8988T (cell line): ENCODE measurements at regions not wholly inside any gene's neighbourhood (a gene's known extent, or its start where the extent isn't known, plus 50 kb on each side); places are given as distances from the start of the nearest gene placed in this dataset.

Experiments
- DNase-seq: peaks from one replicate; pipeline ENCODE4 v3.0.0; 2011

DNA sequence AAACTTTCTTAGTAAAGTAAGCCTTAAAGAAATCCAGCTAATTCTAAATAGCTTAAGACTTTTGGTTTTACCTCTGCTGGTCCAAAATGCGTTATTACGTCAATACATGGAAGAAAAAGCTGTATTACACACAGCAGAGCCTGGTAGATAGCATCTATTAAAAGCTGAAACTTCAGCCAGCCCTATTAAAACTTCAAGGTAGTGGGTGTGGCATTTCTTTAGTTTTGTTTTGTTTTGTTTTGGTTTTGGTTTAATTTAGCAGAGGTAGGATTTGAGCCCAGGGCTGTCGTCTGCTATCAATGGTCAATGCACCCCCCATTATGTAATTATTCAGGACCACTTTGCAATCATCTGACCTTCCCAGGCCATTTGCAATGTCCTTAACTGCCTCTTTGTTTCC is 318.4 kb upstream of the MAF start:
- no peak for DNase-seq

DNA sequence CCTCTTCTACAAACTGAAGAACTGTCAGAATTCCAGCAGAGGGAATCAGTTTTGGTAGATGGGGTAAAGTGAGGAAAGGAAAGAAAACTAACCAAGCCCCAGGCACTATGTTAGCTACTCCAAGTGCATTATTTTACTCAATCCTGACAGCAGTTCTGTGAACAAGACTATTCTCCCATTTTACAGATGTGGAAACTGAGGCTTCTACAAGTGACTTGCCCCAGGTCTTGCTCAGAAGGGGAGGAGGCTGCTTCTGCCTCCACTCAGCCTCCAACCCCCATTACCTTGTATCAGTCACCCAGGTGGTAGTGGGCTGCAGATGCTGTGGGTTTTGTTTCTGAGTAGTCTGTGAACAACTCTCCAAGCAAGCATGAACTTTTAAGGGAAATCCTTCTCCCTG is 315.2 kb upstream of the MAF start:
- no peak for DNase-seq

DNA sequence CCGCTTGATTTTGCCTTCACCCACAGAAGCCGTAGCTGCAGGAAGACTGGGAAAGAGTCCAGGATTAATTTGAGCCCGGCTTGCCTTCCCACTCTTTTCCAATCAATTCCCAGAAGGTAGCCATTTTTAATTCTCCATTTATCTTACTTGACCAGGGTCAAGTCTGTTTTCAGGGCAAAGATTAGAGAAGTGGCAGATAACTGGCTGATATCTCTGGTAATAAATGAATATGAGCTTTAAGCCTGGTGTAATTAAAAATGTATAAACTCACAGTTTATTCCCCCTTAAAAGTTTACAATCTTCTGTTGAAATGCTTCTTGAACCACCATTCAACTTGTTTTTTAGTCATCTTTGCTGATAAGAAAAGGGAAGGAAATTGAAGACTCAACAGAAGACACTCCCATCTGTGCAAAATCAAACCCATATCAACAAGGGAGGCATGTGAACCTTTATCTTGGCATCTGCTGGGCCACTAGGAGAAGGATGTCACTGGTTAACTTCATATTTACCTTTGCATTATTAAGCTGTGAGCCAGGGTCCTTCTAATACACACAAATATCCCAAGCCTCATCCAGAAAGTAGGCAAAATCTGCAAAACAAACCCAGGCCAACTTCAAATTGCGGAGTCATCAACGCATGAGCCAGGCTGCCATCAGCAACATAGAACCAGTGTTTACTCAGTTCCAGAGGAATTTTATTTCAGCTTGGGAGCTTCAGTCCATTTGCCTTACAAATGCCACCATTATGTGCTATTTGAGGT is 314.6 kb upstream of the MAF start:
- DNase-seq, result no peak

DNA sequence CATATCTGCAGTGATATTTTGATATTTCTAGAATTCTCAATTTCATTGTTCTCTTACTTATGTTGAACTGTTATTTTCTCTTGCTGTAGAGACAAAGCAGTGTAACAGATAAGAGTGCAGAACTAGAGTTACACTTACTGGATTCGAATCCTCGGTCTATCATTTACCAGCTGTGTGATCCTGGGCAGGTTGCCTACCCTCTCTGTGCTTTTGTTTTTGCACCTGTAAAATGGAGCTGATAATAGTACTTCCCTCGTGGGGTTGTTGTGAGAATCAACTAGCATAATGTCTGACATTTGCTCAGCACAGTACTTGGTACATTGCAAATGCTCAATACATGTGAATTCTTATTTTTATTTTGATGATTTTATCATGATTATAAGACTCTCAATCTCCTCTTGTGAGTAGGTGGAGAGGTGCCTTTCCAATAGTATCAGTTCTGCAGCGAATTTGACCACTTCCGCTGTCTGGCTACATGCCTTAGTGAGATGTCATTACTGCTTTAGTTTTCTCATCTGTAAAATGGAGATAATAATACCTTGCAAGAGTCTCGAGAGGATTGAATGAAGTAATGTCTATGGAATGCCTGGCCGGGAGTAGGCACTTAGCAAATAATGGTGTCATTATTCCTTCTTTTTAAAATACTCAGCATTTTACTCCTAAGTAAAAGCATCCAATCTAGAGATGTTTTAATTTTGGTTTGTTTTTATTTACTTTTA is 312.2 kb upstream of the MAF start:
- no peak for DNase-seq

DNA sequence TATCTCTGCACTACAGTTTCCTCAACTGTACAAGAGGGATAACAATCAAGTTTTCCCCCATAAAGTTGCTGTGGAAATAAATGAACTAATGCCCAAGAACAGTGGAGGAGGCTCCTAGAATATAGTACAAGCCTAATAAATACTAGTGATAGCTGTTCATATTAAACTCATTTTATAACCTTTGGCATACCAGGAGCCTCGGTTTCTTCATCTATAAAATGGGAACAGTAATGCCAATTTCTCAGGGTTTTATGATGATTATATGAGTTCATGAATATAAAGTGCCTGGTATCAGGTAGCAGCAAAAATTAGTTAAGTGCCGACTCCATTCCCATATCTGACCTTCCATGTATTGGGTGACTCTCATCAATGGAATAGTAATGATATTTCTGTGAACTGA is 311.1 kb upstream of the MAF start:
- DNase-seq, result no peak

DNA sequence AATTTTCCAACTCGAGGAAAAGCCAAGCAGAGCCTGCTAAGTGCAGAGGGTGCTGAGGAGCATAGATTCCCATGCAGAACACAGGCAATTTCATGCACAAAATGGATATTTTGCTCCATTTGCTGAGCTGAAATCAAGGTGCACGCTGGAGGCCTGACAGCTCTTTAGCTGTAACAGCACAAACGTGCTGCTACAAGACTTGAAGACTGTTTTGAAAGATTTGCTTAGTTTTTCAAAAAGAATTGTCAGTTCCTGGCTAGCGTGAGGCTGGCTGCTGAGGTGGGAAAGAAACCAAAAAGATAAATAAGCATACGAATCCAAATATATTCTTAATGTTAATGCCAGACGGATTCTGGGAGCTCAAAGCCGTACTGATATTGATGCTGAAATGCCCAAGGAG is 309.0 kb upstream of the MAF start:
- DNase-seq, result no peak

DNA sequence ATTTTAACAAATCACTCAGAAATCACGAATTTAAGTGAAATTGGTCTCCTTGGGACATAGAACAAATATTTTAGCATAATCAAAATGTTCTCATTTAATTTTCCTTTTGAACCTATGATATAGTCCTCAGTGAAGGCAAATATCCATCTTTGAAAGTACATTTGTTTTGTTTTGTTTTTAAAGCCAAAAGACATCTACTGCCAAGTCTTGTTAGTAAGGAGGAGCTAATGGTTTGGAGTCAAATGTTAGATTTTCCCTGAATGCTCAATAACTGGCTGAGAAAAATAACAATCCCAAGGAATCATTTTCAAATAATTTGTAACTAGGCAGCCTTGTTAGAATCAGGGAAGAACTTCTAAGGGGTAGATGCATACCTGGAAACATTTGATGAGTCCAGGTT is 302.9 kb upstream of the MAF start:
- DNase-seq, result no peak

DNA sequence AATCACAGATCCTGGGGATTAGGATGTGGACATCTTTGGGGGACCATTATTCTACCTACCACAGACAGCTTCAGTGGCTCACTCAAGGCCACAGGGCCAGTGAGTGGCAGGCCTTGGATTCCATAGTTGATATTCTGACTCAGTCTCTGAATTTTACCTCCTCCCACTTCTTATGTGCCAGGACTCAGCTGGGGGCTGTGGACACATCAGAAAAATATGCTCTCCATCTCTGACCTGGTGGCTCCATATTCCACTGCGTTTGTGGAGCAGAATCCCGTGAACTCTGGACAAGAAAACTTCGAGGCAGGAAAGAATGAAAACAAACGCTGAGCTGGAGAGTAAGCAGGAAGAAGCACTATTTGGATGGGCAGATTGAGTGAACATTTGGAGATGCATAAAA is 301.8 kb upstream of the MAF start:
- DNase-seq, result no peak

DNA sequence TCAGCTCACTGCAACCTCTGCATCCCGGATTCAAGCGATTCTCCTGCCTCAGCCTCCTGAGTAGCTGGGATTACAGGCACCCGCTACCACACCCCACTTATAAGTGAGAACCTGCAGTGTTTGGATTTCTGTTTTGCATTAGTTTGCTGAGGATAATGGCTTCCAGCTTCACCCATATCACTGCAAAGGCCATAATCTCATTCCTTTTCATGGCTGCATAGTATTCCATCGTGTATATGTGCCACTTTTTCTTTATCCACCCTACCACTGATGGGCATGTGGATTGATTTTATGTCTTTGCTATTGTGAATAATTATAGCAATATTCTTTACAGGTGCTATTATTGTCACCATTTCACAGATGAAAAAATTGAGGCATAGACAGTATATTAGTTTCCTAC is 301.0 kb upstream of the MAF start:
- no peak for DNase-seq

DNA sequence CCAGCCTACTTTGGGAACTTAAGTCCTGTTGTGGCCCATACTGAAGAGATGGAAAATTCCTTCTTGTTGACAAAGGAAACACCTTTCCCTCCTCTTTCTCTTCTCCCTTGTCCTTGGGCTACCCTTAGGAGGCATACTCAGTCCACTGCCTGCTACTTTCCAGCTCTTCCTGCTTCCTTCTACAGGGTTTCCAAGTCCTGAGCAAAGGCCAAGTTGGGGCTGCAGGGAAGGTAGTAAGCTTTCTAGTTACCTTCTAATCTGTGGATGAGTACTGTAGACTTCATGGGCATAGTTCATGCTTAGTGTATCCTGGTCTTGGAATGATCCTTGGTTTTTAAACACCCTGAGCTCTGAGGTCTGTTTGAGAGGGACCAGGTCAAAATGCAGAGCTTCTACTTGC is 299.2 kb upstream of the MAF start:
- no peak for DNase-seq

DNA sequence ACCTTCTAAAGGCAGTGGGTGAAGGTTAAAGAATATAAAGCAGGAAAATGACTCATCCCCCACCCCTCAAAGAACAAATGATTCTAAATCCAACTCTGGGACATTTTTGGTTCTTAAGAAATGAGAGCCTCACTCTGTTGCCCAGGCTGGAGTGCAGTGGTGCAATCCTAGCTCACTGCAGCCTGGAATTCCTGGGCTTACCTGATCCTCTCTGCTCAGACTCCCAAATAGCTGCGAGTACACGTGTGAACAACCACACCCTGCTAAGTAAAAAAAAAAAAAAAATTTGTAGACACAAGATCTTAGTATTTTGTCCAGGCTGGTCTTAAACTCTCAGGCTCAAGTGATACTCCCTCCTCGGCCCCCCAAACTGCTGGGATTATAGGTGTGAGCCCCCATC is 298.8 kb upstream of the MAF start:
- DNase-seq, result no peak

DNA sequence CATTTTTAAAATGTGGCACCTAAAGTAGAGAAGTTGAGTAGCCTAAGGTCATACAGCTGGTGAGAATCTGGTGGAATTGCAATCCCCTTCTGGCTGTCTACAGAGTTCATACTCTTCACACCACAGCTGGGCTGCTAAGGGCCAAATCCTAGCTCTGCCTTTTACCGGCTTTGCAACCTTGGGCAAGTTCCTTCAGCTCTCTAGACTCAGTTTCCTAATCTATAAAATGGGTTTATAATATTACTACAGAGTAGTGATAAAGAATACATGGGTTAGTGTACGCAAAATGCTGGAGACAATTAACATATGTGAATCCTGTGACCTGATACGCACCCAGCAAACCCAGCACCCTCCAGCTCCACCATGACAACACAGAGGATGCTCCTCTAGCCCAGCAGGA is 298.2 kb upstream of the MAF start:
- no peak for DNase-seq

DNA sequence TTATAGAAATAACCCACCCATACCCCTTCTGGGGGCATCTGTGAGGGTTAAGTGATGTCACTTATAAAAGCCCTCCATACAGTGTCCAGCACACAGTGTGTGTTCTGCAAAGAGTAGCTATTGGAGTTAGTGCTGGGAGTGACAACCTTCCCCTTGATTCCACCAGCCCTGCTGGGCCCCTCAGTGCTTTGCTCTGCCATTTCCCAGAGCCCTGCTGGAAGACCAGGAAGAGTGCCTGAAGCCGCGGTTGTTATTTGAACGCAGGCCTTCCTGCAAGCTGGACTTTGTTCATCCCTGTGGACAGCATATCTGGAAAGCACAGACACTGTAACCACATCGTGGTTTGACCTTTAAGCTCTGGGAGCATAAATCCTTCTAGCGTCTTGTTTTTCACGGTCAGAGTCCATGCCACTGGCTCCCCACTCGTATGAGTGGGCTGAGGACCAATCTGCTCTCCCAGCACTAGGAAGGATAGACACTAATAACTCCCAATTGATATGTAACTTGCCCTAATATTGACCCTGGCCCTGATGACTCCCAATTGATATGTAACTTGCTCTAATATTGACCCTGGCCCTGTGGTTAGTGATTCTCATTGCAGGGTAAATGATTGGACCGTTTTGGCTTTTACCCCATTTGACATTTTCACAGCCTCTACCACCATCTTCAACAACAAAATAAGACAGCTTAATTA is 297.1 kb upstream of the MAF start:
- DNase-seq, result no peak

DNA sequence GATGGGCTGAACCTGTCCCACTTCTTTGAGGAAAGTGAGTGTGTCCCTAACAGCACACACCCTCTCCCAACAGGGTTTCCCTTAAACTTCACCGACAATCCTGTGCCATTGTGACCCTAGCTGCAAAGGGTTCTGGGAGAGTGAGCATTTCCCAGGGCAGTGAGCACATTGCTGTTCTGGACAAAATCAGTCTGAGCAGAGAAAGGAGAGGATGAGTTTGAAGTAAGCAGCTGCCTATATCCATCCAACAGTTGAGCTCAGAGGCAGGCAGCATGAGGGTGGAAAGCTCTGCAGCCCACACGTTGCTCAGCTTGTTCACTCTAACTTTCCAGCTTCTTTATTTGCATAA is 296.5 kb upstream of the MAF start:
- DNase-seq, result no peak

DNA sequence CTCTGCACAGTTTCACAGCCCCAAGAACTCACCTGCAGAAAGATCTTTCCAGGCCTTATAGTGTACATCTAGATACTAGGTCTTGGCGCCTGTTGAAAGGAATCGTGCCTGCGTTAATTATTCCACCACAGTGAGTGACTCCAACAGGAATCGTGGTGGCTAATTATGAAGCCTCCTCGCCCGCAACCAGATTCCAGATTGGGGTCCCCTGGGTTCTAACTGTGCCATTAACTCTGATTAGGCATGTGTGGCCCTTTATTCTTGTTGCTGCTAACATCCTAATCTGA is 295.3 kb upstream of the MAF start:
- no peak for DNase-seq

DNA sequence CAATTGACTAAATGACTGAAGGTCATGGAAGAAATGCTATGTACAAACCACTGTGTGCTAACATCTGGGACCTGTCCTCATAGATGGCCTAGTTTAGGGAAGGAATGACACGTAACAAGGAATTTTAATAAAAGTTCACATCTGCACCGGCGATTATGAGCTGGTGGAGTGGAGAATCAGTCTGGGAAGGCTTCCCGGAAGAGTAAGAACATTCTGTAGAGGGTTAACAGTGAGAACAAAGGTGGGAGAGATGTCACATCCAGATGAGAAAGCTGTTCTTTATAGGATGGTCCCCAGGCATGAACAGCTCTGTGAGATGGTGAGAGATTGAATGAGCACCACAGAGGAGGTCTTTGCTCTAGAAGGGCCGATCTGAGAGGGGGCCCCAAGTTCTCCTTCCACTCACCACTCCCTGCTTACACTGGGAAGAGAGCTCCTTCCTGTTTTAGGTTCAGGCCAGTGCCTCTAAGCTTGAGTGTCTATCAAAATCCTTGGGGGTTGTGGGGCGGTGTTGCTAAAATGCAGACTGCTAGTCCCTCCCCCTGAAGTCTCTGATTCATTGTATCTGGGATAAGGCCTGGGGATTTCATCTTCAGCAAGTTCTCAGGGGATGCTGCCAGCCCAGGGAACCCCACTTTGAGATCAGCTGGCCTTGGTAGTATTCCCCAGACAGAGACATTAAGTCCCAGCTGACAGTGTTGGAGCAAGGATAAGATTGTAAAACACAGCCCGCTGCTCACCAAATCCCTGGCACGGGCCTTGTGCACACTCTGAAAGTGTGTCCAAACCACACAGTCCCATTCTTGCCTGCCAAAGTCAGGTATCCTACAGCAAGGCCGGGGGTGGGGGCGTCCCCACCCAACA is 294.7 kb upstream of the MAF start:
- DNase-seq, result no peak

DNA sequence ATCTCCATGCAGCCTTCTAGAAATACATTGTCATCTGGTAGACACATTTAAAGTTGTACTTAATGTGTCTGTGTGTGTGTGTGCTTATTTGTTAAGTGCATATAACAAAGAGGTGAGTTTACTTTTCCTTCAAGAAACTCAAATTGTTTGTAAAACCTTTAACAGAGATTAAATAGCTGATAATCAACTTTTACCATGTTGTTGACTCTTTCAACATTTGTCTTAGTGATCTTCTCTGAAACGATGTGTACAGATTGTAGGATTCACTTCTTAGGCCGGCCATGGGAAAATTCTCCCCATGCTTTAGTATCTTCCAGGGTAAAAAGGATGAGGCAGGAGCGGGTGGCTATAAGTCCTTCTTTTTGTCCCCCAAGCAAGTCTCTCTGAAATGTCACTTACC is 292.9 kb upstream of the MAF start:
- DNase-seq, result no peak

DNA sequence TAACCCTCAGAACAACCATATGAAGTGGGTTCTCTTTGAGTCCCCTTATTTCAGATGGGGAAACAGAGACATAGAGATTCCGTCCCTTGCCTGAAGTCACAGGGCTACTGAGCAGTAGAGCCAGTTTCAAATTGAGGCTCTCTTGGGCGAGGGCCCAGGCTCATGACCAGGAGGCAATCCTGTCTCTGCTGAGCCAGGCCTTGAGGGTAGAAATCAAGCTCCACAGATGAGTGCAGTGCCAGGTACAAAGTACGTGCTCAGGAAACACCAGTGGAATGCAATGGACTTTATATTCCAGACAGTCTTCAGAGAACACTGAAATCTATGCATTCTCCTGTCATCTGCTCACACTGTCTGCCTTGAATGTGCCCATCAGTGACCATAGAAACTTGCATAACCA is 291.7 kb upstream of the MAF start:
- DNase-seq, result no peak

DNA sequence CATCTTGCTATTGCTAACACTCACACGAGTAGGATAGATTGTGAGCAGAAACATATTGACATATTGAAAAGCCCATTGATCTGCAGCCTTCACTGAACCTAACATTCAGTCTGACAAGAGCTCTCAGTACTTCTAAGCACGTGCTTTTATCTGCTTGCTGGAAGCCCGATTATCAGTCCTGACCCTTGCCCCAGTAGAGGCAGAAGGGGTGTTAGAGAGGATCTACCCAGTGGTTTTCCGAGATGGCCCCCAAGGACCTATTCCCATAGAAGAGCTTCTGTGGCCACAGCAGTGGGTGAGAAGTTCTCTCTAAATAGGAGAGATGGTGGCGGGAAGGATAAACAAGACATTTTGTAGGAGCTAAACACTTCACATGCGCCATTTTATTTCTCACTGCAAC is 290.9 kb upstream of the MAF start:
- DNase-seq, result no peak

DNA sequence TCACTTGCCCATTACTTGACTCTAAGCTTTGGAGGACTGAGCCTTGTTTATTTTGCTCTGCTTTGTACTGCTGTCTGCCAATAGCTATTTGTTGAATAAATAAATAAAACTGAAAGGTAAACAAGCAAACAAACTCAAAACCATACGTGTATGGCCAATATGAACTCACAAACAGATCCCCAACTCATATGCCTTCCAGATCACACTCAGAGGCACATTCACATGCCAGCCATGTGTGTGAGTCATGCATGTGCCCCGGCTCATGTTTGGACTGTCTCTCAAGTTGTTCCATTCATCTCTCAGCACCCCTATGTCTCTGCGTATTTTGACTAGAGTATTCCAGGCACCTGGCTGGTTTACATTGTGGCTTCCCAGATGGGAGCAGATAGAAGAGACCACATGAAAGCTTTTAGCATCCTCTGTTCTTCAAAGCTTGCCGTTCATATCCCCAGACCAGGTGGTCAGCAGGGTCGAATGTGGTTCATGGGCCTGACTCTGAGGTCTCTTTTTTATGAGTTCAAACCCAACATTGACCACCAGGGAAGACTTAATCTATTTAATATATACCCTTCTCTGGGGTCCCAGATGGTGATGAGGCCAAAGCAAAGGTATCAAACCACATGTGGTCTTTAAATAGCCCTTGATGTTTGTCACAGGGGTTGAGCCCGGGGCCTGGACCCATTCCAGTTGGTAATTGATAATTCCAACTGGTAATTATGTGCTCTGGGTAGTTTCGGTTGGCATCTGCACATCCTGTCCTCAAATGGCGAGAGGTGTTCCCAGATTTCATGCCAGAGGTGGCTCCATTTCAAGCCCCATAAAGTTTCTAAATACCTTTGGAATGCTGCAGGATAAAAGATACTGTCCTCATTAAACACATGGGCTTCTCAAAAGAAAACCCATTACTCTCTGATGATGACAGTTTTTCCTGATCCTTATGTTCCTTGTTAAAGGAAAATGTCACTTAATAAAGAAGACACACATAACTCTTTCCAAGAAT is 287.3 kb upstream of the MAF start:
- DNase-seq, result no peak

DNA sequence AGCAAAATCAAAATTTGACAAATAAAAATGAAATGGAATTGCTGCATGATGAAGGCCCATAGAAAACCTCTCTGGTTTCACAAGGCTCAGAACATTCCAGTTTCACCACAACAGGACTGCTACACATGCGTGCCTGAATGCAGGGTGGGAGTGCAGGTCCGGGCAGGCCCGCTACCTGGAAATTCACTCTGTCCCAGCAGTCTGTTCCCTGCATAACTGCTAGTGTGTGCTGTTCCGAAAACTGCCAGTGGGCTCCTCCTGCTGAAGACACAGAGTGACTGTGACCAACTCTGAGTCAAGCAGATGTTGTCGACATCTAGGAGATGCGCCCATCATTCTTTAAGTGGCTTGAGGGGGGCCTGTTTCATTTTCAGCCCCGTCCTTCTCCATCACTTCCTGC is 284.8 kb upstream of the MAF start:
- DNase-seq, result no peak

DNA sequence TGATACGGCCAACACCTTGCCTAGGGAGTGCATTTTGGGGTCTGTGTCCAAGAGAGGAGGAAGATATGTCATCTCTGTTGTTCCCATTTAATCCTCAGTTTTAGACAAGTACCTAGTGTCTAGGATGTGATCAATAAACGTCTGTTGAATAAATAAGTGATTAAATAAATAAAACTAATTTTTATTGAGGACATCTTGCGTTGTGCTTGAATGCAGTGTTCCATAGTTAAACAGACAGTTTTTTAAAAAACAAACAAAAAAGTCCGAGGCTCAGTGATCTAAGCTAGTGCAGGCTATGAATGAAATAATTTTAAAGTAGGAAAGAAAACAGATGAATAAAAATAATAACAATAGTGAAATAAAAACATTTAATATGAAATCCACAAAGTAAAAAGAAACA is 283.0 kb upstream of the MAF start:
- DNase-seq, result no peak
